ENCODE measurements at regions not wholly inside any gene's neighbourhood (a gene's known extent, or its start where the extent isn't known, plus 50 kb on each side); places are given as distances from the start of the nearest gene placed in this dataset.

DNA sequence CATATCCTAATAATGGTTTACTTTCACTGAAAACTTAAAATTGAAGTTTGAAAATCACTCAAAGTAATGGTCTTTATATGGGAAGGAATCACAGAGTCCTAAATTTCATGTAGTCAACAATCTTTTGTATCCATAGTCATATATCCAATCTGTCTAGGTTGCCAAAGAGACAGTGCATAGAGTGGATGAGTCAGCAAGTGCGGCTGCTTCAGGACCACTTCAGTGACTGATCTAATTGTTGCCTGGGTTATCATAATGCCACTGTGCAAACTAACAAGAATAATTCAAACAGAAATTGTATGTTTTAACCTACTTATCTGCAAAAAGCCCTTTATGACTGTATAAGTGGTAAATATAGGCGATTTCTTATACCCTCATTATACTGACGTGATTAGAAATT is 211.3 kb upstream of the PRR16 start:
- Histone ChIP-seq H3K4me1 (ENCODE audit: control insufficient read depth, insufficient read depth, low read length, poor library complexity, severe bottlenecking) (no peaks in the 10 kb centered on the region), H3K27ac (ENCODE audit: low read depth, low read length, severe bottlenecking) (no peak overlapping the region), H3K9me3 (ENCODE audit: control insufficient read depth, low read length) (no peaks in the 10 kb centered on the region), H3K36me3 (ENCODE audit: control insufficient read depth, insufficient read depth, low read length) (no peaks in the 10 kb centered on the region), H3K4me3 (ENCODE audit: extremely low read depth, insufficient read depth, low read length, poor library complexity, severe bottlenecking) (no peak overlapping the region)
- WGBS, 2 experiments (ENCODE audit: insufficient coverage in 2 of 2): no CpG with 5 or more reads among the region's 3 CpGs

DNA sequence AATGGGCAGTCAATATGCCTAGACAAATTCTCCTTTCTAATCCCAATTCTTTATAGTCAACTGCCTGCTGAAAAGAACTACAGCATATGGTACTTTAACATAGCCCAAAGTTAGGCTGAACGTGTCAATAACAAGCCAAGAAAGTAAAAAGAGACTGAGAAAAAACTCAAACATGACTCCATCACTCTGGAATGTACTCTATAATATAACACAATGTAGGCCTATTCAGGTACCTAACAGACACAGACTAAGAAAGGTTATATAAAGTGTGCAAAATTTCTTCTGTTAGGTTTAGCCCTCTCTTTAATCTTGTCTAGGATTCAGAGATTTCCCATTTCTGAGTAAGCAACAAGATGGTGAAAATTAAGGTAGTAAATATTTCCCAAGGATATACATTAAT is 209.7 kb upstream of the PRR16 start:
- Histone ChIP-seq H3K9me3 (ENCODE audit: control insufficient read depth, low read length) (no peaks in the 10 kb centered on the region), H3K4me3 (ENCODE audit: extremely low read depth, insufficient read depth, low read length, poor library complexity, severe bottlenecking) (no peak overlapping the region), H3K36me3 (ENCODE audit: control insufficient read depth, insufficient read depth, low read length) (no peaks in the 10 kb centered on the region), H3K4me1 (ENCODE audit: control insufficient read depth, insufficient read depth, low read length, poor library complexity, severe bottlenecking) (no peaks in the 10 kb centered on the region), H3K27ac (ENCODE audit: low read depth, low read length, severe bottlenecking) (no peak overlapping the region)
- no CpG with 5 or more reads among the region's 1 CpG for WGBS, 2 experiments (ENCODE audit: insufficient coverage in 2 of 2)

DNA sequence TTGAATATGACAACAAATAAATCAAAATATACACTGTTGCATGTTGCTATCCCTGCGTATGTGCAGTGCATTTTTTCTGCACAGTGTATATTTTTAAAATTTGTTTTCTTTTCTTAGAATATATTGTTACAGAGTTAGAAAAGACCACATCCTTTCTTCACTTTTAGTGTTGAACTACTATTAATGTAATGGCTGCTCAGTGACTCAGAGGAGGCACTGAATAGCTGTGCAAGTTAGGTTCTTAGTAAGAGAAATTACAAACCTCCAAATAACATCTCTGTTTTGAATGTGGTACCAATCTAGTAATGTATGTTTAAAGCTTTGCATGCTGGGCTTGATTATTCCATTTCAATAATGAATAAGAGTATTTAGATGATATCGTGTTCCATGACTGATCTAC is 208.9 kb upstream of the PRR16 start:
- Histone ChIP-seq H3K9me3 (ENCODE audit: control insufficient read depth, low read length) (no peaks in the 10 kb centered on the region), H3K36me3 (ENCODE audit: control insufficient read depth, insufficient read depth, low read length) (no peaks in the 10 kb centered on the region), H3K4me1 (ENCODE audit: control insufficient read depth, insufficient read depth, low read length, poor library complexity, severe bottlenecking) (no peaks in the 10 kb centered on the region), H3K27ac (ENCODE audit: low read depth, low read length, severe bottlenecking) (no peak overlapping the region), H3K4me3 (ENCODE audit: extremely low read depth, insufficient read depth, low read length, poor library complexity, severe bottlenecking) (no peak overlapping the region)
- no CpG with 5 or more reads among the region's 2 CpGs for WGBS, 2 experiments (ENCODE audit: insufficient coverage in 2 of 2)

DNA sequence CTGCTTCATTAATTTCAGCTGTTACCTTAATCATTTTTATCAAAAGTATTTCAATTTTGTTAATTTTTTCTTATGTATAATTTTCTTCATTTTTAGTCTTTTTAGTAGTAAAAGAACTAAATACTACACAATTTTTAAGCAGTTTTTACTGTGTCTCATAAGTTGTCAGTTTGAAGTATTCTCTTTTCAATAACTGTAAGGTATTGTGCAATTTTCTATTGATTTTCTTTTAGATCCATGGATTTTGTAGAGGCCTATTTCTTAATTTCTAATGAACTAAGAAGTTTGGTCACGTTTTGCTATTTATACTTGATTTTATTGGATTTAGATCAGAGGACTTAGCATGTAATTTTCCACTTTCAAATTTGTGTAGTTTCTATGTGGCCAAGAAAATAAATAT is 207.7 kb upstream of the PRR16 start:
- H3K4me3 ChIP-seq (ENCODE audit: extremely low read depth, insufficient read depth, low read length, poor library complexity, severe bottlenecking): no peak overlapping the region

DNA sequence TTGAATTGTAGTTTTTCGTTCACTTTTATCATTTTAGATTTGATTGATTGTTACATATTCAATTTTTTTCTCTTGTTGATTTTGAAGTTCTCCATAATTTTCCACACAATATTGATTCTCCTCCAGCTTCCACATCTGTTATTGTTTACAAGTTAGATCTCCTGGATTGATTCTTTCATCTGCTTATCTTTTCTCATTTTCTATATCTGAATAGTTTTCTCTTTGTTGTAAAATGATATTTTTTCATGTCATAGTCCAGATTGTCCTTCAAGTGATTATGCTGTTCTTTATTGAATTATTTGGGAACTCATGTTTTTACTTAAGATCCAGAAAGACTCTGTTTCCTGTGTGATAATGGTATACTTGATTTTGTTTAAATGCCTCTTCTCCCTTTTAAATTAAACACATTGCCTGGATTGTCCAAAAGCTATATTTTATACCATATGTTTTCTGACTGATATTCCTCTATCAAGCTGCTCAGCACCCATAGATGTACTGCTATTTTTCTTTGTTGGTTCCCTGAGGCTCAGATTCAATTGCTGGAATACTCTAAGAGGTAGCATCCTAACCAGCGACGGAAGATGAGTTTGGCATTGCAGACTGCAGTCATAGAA is 206.6 kb upstream of the PRR16 start:
- H3K36me3 ChIP-seq (ENCODE audit: control insufficient read depth, insufficient read depth, low read length): no peaks in the 10 kb centered on the region
- H3K9me3 ChIP-seq (ENCODE audit: control insufficient read depth, low read length): no peaks in the 10 kb centered on the region
- 80 to 97% methylated on average over 2 of the region's 3 CpGs for WGBS, 2 experiments (ENCODE audit: insufficient coverage in 2 of 2)
- H3K27ac ChIP-seq (ENCODE audit: low read depth, low read length, severe bottlenecking): no peak overlapping the region
- no peak overlapping the region for H3K4me3 ChIP-seq (ENCODE audit: extremely low read depth, insufficient read depth, low read length, poor library complexity, severe bottlenecking)
- H3K4me1 ChIP-seq (ENCODE audit: control insufficient read depth, insufficient read depth, low read length, poor library complexity, severe bottlenecking): no peaks in the 10 kb centered on the region

More for the DNA sequence above, 207.7 kb upstream of the PRR16 start:
- 100% methylated on average over 1 of the region's 1 CpG; no CpG with 5 or more reads in 1 of the 2 experiments for WGBS, 2 experiments (ENCODE audit: insufficient coverage in 2 of 2)
- Histone ChIP-seq H3K9me3 (ENCODE audit: control insufficient read depth, low read length) (no peaks in the 10 kb centered on the region), H3K4me1 (ENCODE audit: control insufficient read depth, insufficient read depth, low read length, poor library complexity, severe bottlenecking) (no peaks in the 10 kb centered on the region), H3K27ac (ENCODE audit: low read depth, low read length, severe bottlenecking) (no peak overlapping the region), H3K36me3 (ENCODE audit: control insufficient read depth, insufficient read depth, low read length) (no peaks in the 10 kb centered on the region)

DNA sequence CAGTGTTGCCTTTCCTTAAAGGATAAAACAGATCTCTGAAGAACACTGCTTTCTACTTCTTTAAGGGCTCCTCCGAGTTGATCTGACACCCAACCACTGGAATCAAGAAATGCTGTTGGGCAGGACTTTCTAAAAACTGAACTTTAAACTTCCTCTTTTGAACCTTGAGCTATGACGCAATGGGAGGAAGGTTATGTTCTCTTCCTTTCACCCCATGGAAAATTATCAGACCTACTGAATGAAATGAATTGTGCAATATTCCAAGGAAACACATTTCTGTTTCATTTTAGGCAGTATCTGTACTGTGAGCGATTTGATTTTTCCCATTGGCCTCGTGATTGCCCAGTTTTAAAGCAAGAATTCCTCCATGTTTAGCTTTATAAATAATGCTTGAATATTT is 206.0 kb upstream of the PRR16 start:
- H3K4me3 ChIP-seq (ENCODE audit: extremely low read depth, insufficient read depth, low read length, poor library complexity, severe bottlenecking): no peak overlapping the region
- no peaks in the 10 kb centered on the region for H3K4me1 ChIP-seq (ENCODE audit: control insufficient read depth, insufficient read depth, low read length, poor library complexity, severe bottlenecking)
- no peaks in the 10 kb centered on the region for H3K9me3 ChIP-seq (ENCODE audit: control insufficient read depth, low read length)
- 89% methylated on average over 2 of the region's 4 CpGs; no CpG with 5 or more reads in 1 of the 2 experiments for WGBS, 2 experiments (ENCODE audit: insufficient coverage in 2 of 2)
- no peak overlapping the region for H3K27ac ChIP-seq (ENCODE audit: low read depth, low read length, severe bottlenecking)
- no peaks in the 10 kb centered on the region for H3K36me3 ChIP-seq (ENCODE audit: control insufficient read depth, insufficient read depth, low read length)

DNA sequence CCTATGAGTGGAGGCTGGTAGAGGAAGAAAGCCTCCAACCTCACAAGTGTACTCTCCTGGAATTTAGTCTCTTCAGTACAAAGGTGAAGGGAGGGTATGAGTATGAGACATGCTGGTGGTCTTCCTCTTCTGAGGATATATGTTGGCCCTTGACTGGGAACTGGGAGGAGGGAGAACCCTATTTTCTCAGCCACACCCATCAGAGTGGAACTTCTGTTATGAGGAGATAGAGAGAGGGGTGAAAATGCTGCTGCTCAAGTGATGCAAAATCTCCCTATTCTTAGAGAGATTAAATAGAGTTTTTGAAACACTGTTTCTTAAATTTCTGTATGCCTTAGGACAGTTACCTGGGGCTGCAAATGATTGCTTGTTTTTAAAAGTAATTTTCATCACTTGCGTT is 203.4 kb upstream of the PRR16 start:
- Histone ChIP-seq H3K4me3 (ENCODE audit: extremely low read depth, insufficient read depth, low read length, poor library complexity, severe bottlenecking) (no peak overlapping the region), H3K36me3 (ENCODE audit: control insufficient read depth, insufficient read depth, low read length) (no peaks in the 10 kb centered on the region), H3K4me1 (ENCODE audit: control insufficient read depth, insufficient read depth, low read length, poor library complexity, severe bottlenecking) (no peaks in the 10 kb centered on the region), H3K9me3 (ENCODE audit: control insufficient read depth, low read length) (no peaks in the 10 kb centered on the region), H3K27ac (ENCODE audit: low read depth, low read length, severe bottlenecking) (no peak overlapping the region)
- WGBS, 2 experiments (ENCODE audit: insufficient coverage in 2 of 2): no CpG with 5 or more reads among the region's 1 CpG

DNA sequence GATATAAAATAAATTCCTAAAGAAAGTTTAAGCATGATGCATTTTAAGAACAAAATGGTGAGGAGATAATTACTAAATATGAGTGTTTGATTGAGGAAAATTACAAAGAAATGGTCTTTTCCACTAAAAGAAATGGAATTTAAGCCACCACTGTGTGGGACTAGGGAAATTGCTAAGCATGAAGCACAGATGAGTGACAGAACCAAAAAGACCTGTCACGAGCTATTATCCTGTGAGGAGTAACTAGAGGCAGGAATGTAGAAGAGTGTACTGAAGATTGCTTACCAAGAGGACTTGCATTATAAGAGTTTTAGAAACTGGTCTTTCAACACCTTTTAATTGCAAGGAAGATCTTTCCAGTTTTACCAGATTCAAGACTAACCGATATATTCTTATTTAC is 193.6 kb upstream of the PRR16 start:
- Histone ChIP-seq H3K27ac (ENCODE audit: low read depth, low read length, severe bottlenecking) (no peak overlapping the region), H3K9me3 (ENCODE audit: control insufficient read depth, low read length) (no peaks in the 10 kb centered on the region)
- WGBS, 2 experiments (ENCODE audit: insufficient coverage in 2 of 2): 80% methylated on average over 1 of the region's 2 CpGs; no CpG with 5 or more reads in 1 of the 2 experiments

DNA sequence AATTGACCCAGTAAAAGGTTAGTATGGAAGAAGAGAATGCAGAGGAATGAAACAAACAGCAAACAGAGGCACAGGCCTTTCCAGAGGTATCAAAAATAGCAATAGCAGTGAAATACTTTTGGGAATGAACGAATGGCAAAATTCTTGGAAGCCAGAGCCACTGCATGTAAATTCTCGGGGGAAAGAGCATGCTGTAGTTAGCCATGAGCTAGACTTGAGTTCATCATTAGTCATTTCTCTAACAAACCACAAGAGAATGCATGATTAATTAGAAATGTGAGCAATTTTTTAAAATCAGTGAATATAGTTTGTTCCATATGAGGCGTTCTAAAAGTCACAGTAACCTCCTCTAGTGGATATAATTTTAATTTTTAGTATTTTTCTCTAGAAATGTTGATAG is 170.3 kb upstream of the PRR16 start:
- WGBS, 2 experiments (ENCODE audit: insufficient coverage in 2 of 2): 80 to 90% methylated on average over 2 of the region's 3 CpGs
- Histone ChIP-seq H3K4me1 (ENCODE audit: control insufficient read depth, insufficient read depth, low read length, poor library complexity, severe bottlenecking) (peaks cover 6% of the 10 kb centered on the region), H3K9me3 (ENCODE audit: control insufficient read depth, low read length) (no peaks in the 10 kb centered on the region), H3K36me3 (ENCODE audit: control insufficient read depth, insufficient read depth, low read length) (no peaks in the 10 kb centered on the region), H3K4me3 (ENCODE audit: extremely low read depth, insufficient read depth, low read length, poor library complexity, severe bottlenecking) (no peak overlapping the region), H3K27ac (ENCODE audit: low read depth, low read length, severe bottlenecking) (no peak overlapping the region)

More for the DNA sequence above, 193.6 kb upstream of the PRR16 start:
- Histone ChIP-seq H3K4me1 (ENCODE audit: control insufficient read depth, insufficient read depth, low read length, poor library complexity, severe bottlenecking) (no peaks in the 10 kb centered on the region), H3K4me3 (ENCODE audit: extremely low read depth, insufficient read depth, low read length, poor library complexity, severe bottlenecking) (no peak overlapping the region), H3K36me3 (ENCODE audit: control insufficient read depth, insufficient read depth, low read length) (no peaks in the 10 kb centered on the region)

DNA sequence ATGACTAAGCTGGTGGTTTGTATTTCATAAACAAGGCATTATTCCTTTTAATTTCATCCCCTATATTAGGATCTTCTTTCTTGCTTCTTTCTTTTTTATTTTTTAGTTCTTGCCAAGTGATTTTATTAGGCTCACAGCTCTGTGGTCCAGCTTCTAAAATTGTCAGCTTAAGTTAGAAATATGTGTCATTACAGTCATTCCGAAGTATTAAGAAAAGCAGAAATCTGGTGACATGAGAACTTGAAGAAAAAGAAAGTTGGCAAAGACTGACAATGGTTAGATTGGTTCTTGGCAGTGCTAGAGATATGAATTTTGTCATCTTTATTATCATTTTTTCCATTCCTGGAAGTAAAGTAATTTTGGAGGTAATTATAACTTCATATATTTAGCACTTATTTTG is 166.5 kb upstream of the PRR16 start:
- Histone ChIP-seq H3K4me3 (ENCODE audit: extremely low read depth, insufficient read depth, low read length, poor library complexity, severe bottlenecking) (no peak overlapping the region), H3K4me1 (ENCODE audit: control insufficient read depth, insufficient read depth, low read length, poor library complexity, severe bottlenecking) (peaks cover 6% of the 10 kb centered on the region), H3K9me3 (ENCODE audit: control insufficient read depth, low read length) (no peaks in the 10 kb centered on the region), H3K36me3 (ENCODE audit: control insufficient read depth, insufficient read depth, low read length) (no peaks in the 10 kb centered on the region), H3K27ac (ENCODE audit: low read depth, low read length, severe bottlenecking) (no peak overlapping the region)
- 86 to 100% methylated on average over 1 of the region's 1 CpG for WGBS, 2 experiments (ENCODE audit: insufficient coverage in 2 of 2)

DNA sequence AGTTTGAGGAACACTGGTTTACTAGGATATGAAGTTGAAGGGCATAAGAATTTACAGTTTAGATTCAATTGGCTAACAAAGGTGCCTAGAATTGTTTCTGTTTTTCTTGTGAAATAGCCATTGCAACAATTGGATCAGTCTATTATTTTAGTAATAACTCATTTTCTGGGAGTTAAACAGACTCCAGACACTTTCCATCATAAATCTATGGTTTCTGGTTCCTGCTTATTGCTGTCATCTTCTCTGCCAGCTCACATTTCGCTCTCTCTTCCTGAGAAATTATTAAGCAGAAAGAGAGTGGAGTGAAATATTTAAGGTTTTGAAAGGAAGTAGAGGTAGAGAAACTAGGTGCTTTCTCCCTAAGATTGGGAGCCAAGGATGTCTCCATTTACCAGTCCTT is 165.1 kb upstream of the PRR16 start:
- H3K36me3 ChIP-seq (ENCODE audit: control insufficient read depth, insufficient read depth, low read length): no peaks in the 10 kb centered on the region
- H3K9me3 ChIP-seq (ENCODE audit: control insufficient read depth, low read length): no peaks in the 10 kb centered on the region
- H3K4me3 ChIP-seq (ENCODE audit: extremely low read depth, insufficient read depth, low read length, poor library complexity, severe bottlenecking): no peak overlapping the region
- WGBS, 2 experiments (ENCODE audit: insufficient coverage in 2 of 2): no CpG with 5 or more reads among the region's 1 CpG
- no peaks in the 10 kb centered on the region for H3K4me1 ChIP-seq (ENCODE audit: control insufficient read depth, insufficient read depth, low read length, poor library complexity, severe bottlenecking)
- no peak overlapping the region for H3K27ac ChIP-seq (ENCODE audit: low read depth, low read length, severe bottlenecking)

Data from mesodermal cell (in vitro differentiated cells).